ENCODE measurements at regions not wholly inside any gene's neighbourhood (a gene's known extent, or its start where the extent isn't known, plus 50 kb on each side); places are given as distances from the start of the nearest gene placed in this dataset.
"Not testable (repeated sequence)": the region's sequence is repeated elsewhere in the genome, so short reads cannot be mapped to it uniquely, and the experiment has no call there.

- no peak for DNase-seq
These were observed 155.2 kb upstream of the NRP1 start for GRCh38 chr10:33489501-33490176.

GRCh38 chr10:33487014-33487776 is 152.7 kb upstream of the NRP1 start:
- DNase-seq: no peak

- no peak for DNase-seq
These were observed 150.8 kb upstream of the NRP1 start for GRCh38 chr10:33485276-33485675.

- DNase-seq: no peak
These were observed 150.3 kb upstream of the NRP1 start for GRCh38 chr10:33484787-33485186.

- no peak for DNase-seq
These were observed 149.3 kb upstream of the NRP1 start for GRCh38 chr10:33483816-33484190.

- DNase-seq: no peak
These were observed 148.8 kb upstream of the NRP1 start for GRCh38 chr10:33483124-33483815.

GRCh38 chr10:33482486-33482885 is 148.0 kb upstream of the NRP1 start:
- no peak for DNase-seq

GRCh38 chr10:33481184-33481583 is 146.7 kb upstream of the NRP1 start:
- DNase-seq: no peak

GRCh38 chr10:33480417-33480816 is 145.9 kb upstream of the NRP1 start:
- DNase-seq: not testable (repeated sequence)

GRCh38 chr10:33478675-33479125 is 144.2 kb upstream of the NRP1 start:
- DNase-seq: no peak

GRCh38 chr10:33478089-33478674 is 143.7 kb upstream of the NRP1 start:
- DNase-seq: no peak

- DNase-seq: no peak
These were observed 143.0 kb upstream of the NRP1 start for GRCh38 chr10:33477291-33478088.

GRCh38 chr10:33476757-33477273 is 142.3 kb upstream of the NRP1 start:
- DNase-seq: no peak

- DNase-seq: no peak
These were observed 139.2 kb upstream of the NRP1 start for GRCh38 chr10:33473688-33474087.

- DNase-seq: not testable (repeated sequence)
These were observed 133.5 kb upstream of the NRP1 start for GRCh38 chr10:33468006-33468405.

- no peak for DNase-seq
These were observed 131.3 kb upstream of the NRP1 start for GRCh38 chr10:33465747-33466146.

- DNase-seq: no peak
These were observed 128.5 kb upstream of the NRP1 start for GRCh38 chr10:33463011-33463410.

- DNase-seq: no peak
These were observed 126.8 kb upstream of the NRP1 start for GRCh38 chr10:33461295-33461640.

- DNase-seq: no peak
These were observed 126.2 kb upstream of the NRP1 start for GRCh38 chr10:33460505-33461294.

GRCh38 chr10:33459602-33460001 is 125.1 kb upstream of the NRP1 start:
- no peak for DNase-seq

- DNase-seq: no peak
These were observed 120.6 kb upstream of the NRP1 start for GRCh38 chr10:33455029-33455428.

- no peak for DNase-seq
These were observed 120.1 kb upstream of the NRP1 start for GRCh38 chr10:33454554-33454953.
